ENCODE measurements at regions not wholly inside any gene's neighbourhood (a gene's known extent, or its start where the extent isn't known, plus 50 kb on each side); places are given as distances from the start of the nearest gene placed in this dataset.

GRCh38 chr12:67520606-67521005 lies 127.9 kb upstream of the DYRK2 start:
- 84% methylated on average over 3 of the region's 3 CpGs for WGBS
- no peak for TF ChIP-seq RAD21 (IDR thresholded peaks at IDR 0.05)
- no peak for TF ChIP-seq YY1 (IDR thresholded peaks at IDR 0.05)
- TF ChIP-seq HNF4G (IDR thresholded peaks at IDR 0.05) = no peak
- TF ChIP-seq ZBTB33 (IDR thresholded peaks at IDR 0.05) = no peak
- no peak for TF ChIP-seq EGR1 (IDR thresholded peaks at IDR 0.05; ENCODE audit: low read depth in 2 of 2)
- no peak for TF ChIP-seq TAF1 (conservative IDR thresholded peaks at IDR 0.05)
- TF ChIP-seq RXRA (IDR thresholded peaks at IDR 0.05) = no peak
- no peak for TF ChIP-seq NR2F2 (IDR thresholded peaks at IDR 0.05)
- no peak for TF ChIP-seq HNF4A (conservative IDR thresholded peaks at IDR 0.05)
- no peak for TF ChIP-seq SP1 (IDR thresholded peaks at IDR 0.05)
- no peak overlapping the region for H3K27ac ChIP-seq (ENCODE audit: low read depth in 1 of 2, low read length in 2 of 2)

DNA sequence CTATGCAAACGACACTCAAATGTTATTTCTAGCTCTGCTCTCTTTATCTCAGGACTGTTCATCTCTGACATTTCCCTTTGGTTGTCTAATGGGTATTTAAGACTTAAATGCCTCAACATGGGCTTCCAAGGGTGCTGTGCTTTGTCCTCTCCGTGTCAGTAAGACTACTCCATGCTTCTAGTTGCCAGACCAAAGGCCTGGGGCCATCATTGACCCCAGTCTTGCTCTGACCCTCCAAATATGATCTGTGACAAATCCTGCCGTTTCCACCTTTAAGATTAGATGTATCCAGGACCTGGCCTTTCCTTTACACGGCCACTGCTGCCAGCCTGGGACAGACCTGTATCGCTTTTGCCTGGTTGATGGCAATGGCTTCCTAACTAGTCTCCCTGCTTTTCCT lies 126.3 kb upstream of the DYRK2 start:
- Histone ChIP-seq H3K9ac (ENCODE audit: low read depth in 1 of 2, low read length in 2 of 2) (no peak overlapping the region), H3K36me3 (ENCODE audit: control insufficient read depth in 4 of 4, insufficient read depth in 3 of 4, low read depth in 1 of 4, low read length in 3 of 4) (no peaks in the 10 kb centered on the region), H3K9me3 (ENCODE audit: control insufficient read depth in 4 of 4, low read length in 3 of 4) (no peaks in the 10 kb centered on the region), H3K27me3 (ENCODE audit: control insufficient read depth in 4 of 4, insufficient read depth in 4 of 4, low read length in 3 of 4) (peaks cover 0 to 2% (median 0%) of the 10 kb centered on the region in 4 donors), H3K4me3 (ENCODE audit: low read depth in 1 of 3, low read length in 3 of 3) (no peak overlapping the region), H3K4me1 (ENCODE audit: control insufficient read depth in 4 of 4, insufficient read depth in 4 of 4, low read length in 3 of 4) (no peaks in the 10 kb centered on the region), H3K27ac (ENCODE audit: low read depth in 1 of 2, low read length in 2 of 2) (no peak overlapping the region)
- no peak for DNase-seq (ENCODE audit: low spot score)
- 81% methylated on average over 5 of the region's 5 CpGs for WGBS
- TF ChIP-seq NR2F2 (IDR thresholded peaks at IDR 0.05) (no peak), HNF4G (IDR thresholded peaks at IDR 0.05) (no peak), SP1 (IDR thresholded peaks at IDR 0.05) (no peak), TAF1 (conservative IDR thresholded peaks at IDR 0.05) (no peak), EGR1 (IDR thresholded peaks at IDR 0.05; ENCODE audit: low read depth in 2 of 2) (no peak), HNF4A (conservative IDR thresholded peaks at IDR 0.05) (no peak), REST (IDR thresholded peaks at IDR 0.05) (no peak), FOXA1 (IDR thresholded peaks at IDR 0.05) (no peak), ZBTB33 (IDR thresholded peaks at IDR 0.05) (no peak), RXRA (IDR thresholded peaks at IDR 0.05) (no peak), YY1 (IDR thresholded peaks at IDR 0.05) (no peak)
- TF ChIP-seq, protein P1, sequence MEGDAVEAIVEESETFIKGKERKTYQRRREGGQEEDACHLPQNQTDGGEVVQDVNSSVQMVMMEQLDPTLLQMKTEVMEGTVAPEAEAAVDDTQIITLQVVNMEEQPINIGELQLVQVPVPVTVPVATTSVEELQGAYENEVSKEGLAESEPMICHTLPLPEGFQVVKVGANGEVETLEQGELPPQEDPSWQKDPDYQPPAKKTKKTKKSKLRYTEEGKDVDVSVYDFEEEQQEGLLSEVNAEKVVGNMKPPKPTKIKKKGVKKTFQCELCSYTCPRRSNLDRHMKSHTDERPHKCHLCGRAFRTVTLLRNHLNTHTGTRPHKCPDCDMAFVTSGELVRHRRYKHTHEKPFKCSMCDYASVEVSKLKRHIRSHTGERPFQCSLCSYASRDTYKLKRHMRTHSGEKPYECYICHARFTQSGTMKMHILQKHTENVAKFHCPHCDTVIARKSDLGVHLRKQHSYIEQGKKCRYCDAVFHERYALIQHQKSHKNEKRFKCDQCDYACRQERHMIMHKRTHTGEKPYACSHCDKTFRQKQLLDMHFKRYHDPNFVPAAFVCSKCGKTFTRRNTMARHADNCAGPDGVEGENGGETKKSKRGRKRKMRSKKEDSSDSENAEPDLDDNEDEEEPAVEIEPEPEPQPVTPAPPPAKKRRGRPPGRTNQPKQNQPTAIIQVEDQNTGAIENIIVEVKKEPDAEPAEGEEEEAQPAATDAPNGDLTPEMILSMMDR (IDR thresholded peaks at IDR 0.05; ENCODE audit: low read depth, low read length, missing input control) = no peak
- TF ChIP-seq, protein P2, sequence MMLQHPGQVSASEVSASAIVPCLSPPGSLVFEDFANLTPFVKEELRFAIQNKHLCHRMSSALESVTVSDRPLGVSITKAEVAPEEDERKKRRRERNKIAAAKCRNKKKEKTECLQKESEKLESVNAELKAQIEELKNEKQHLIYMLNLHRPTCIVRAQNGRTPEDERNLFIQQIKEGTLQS (IDR thresholded peaks at IDR 0.05) = no peak
- TF ChIP-seq, protein P3, sequence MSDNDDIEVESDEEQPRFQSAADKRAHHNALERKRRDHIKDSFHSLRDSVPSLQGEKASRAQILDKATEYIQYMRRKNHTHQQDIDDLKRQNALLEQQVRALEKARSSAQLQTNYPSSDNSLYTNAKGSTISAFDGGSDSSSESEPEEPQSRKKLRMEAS (IDR thresholded peaks at IDR 0.05) = no peak

More at GRCh38 chr12:67520606-67521005, 127.9 kb upstream of the DYRK2 start:
- Histone ChIP-seq H3K9me3 (ENCODE audit: control insufficient read depth in 4 of 4, low read length in 3 of 4) (no peaks in the 10 kb centered on the region), H3K4me1 (ENCODE audit: control insufficient read depth in 4 of 4, insufficient read depth in 4 of 4, low read length in 3 of 4) (no peaks in the 10 kb centered on the region), H3K36me3 (ENCODE audit: control insufficient read depth in 4 of 4, insufficient read depth in 3 of 4, low read depth in 1 of 4, low read length in 3 of 4) (no peaks in the 10 kb centered on the region), H3K9ac (ENCODE audit: low read depth in 1 of 2, low read length in 2 of 2) (no peak overlapping the region), H3K27me3 (ENCODE audit: control insufficient read depth in 4 of 4, insufficient read depth in 4 of 4, low read length in 3 of 4) (peaks cover 0 to 2% (median 0%) of the 10 kb centered on the region in 4 donors), H3K4me3 (ENCODE audit: low read depth in 1 of 3, low read length in 3 of 3) (no peak overlapping the region)
- no peak for DNase-seq (ENCODE audit: low spot score)
